GM21515 (cell line): ENCODE measurements at regions not wholly inside any gene's neighbourhood (a gene's known extent, or its start where the extent isn't known, plus 50 kb on each side); places are given as distances from the start of the nearest gene placed in this dataset.
"Not testable (repeated sequence)": the region's sequence is repeated elsewhere in the genome, so short reads cannot be mapped to it uniquely, and the experiment has no call there.

ENCODE experiments used
- ATAC-seq: cut with Tn5 transposase; IDR thresholded peaks from one replicate; pipeline ENCODE4 v1.9.1; 2021; ENCODE audit not compliant: unreplicated experiment

DNA sequence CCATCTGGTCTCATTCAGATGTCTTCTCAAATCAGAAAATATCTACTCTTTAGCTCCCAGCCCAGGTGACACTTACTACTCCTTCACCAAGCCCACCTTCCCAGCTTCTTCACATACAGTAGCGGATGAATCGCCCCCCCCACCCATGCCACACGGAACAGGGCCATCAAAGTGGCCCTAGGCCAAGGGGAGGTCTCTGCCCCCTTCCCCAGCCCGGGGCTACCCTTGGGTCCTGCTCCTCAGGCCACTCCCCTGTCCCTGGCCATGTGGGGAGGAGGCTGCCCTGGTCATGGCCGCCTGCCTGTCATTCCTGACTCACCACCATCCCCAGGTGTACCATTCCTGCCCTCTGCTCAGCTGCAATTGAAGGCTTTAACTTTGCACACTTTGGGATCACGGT is 142.8 kb downstream of the NECTIN1 start:
- ATAC-seq = no peak

DNA sequence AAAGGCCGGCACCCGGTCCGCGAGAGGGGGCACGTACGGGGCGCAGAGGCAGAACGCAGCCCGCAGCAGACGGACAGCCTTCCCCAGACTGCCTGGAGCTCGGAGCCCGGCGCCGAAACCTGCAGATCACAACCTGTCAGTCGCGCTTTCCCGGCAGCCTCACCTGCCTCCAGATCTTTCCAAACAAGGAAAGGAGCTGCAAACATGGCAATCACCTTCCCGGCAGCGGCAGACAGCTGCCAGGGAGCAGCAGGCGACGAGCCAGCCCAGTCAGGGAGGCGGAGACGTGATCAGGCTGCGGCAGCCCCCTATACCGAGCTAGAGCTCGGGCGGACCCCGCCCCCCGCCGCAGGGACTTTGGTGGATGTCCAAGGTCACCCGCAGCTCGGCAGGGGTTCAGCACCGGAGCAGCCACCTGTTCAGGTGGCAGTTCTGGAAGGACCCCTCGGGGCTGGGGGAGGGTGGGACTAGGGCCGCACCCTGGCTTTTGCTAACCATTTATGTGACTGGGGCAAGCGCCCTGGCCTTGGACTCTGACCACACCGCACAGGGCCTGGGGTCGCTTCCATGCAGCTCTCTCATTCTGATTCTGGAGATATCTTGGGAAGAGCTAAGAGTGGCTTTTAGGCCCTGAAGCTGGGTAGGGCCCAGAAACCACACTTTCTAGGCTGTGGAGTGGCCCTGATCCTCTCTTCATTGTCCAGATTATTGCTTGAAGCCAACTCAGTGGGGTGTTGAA is 143.8 kb downstream of the NECTIN1 start:
- ATAC-seq = no peak

DNA sequence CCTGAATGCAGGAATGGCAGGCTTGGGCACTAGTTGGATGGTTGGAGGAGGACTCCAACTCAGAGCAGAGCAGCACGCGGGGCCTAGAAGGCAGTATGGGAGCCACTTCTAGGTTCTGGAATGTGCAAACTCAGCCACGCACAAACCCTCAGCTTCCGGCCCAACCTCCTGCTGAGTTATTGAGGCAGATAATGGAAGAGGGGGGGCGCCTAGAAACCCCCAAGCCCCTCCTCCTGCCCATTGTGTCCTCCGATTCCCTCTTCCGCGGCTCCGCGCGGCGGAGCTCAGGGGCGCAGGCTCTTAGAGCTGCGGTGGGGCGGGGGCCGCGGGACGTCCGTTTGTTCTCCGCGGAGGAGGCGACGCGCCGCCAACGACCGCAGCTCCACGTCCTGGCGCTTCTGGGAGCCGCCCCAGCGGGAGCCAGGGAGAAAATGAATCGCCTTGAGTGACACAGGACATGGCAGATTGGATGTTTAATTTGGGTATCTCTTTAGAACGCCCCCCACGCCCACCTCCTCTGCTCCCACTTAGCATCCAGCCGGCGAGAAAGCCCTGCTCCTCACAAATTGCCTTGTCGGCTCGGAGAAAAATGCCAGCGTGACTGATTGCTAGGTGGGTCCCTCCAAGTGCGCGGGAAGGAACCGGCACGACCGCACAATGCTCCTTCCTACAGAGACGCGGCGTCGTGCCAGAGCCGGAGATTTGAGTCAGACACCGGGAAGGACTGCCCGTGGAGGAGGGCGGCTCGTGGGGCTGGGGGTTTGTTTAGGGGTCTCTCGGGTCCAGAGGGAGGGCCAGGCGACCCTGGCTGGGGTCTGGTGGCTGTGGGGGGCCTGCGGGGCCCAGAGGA is 144.6 kb downstream of the NECTIN1 start:
- no peak for ATAC-seq

DNA sequence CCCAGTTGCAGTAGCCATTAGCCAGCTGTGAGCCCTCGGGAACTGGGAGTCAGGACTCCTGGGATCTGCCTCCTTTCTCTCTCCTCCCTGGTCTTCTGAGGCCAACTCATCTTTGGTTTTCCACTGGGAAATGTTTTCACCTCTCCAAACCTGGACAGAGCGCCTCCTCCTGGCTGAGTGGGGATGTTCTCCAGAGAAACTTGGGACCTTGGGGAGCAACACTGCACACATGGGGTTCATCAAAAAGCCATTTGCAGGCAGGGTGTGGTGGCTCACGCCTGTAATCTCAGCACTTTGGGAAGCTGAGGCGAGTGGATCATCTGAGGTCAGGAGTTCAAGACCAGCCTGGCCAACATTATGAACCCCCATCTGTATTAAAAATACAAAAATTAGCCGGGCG is 145.4 kb downstream of the NECTIN1 start:
- no peak for ATAC-seq

DNA sequence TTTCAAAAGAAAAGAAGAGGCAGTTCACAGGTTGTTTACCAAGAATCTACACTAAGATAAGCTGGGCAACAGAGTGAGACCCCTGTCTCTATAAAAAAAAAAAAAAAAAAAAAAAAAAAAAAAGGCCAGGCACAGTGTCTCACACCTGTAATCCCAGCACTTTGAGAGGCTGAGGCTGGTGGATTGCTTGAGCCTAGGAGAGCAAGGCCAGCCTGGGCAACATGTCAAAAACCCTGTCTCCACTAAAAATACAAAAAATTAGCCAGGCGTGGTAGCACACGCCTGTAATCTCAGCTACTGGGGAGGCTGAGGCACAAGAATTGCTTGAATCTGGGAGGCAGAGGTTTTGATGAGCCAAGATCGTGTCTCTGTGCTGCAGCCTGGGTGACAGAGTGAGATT is 147.6 kb downstream of the NECTIN1 start:
- ATAC-seq = not testable (repeated sequence)

DNA sequence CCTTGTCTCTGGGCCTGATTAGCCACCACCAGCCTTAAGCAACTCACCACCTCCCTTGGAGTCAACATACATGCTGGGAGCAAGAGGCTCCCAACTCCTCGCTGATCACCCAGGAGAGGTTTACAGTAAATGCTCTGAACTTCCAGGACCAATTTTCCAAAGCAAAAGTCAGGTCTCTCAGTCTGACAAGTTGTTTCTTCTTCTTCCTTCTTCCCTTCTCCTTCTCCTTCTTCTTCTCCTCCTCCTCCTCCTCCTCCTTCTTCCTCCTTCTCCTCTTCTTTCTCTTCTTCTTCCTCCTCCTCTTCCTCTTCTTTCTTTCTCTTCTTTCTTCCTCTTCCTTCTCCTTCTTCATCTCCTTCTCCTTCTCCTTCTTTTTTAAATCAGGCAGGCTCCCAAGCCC is 148.2 kb downstream of the NECTIN1 start:
- no peak for ATAC-seq

DNA sequence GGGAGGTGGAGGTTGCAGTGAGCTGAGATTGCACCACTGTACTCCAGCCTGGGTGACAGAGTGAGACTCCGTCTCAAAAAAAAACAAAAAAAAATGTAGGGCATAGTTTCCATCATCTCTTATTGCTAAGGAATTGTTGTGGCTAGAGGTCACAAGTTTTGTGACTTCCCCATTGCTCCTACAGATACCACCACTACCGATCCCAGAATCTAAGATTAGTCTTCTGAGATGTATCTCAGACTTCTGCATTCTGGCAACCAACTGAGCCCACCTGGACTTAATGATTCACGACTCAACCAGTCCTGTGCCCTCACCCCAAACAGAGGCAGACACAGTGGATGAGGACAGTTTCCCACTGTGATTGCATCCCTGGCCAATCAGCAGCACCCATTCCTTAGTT is 148.9 kb downstream of the NECTIN1 start:
- ATAC-seq = no peak

DNA sequence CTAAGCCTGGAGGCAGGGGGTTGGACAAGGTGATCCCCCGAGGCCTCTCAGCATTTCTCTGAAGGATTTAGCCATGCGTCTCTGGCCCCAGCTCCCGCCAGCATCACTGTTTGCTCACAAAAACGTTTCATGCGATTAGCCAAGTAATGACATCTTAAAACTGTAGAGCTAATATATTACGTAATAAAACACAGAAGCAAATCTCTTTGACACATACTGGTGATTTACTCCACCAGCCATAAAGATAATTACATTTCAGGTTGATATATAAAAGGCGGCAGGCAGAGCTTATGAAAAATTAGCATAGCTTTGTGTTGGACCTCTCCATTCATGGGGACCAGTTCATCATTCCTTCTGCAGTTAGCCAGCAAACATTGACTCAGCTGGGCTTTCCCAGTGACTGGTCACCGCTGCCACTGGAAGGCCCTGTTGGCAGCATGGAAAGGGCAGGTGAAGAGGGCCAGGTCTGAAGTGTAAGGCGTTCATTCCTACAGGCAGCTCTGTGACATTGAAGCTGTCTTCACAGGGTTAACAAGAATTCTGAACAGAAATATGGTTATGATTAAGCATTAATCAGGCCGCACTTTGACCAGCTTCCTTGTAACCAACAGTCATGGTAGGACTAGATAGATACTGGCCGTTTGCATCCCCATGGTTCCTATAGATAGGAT is 150.3 kb downstream of the NECTIN1 start:
- ATAC-seq = no peak

DNA sequence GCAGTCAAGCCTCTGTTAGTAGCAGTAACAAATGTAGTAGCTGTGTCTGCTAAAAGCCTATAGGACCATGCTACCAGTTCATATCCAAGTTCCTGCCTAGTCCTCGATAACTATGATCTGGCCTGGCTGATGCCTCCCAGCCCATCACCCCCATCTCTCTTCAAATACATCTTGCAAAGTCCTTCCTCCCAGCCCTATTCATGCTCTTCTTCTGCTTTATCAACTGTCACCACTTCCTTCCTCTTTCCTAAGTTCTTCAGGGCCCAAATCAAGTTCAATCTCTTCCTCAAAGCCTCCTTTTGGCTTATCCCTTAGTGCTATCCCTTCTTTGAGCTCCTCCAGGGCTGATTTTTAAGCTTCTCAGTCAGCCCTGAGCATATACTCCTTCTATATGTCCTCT is 150.9 kb upstream of the THY1 start:
- no peak for ATAC-seq

DNA sequence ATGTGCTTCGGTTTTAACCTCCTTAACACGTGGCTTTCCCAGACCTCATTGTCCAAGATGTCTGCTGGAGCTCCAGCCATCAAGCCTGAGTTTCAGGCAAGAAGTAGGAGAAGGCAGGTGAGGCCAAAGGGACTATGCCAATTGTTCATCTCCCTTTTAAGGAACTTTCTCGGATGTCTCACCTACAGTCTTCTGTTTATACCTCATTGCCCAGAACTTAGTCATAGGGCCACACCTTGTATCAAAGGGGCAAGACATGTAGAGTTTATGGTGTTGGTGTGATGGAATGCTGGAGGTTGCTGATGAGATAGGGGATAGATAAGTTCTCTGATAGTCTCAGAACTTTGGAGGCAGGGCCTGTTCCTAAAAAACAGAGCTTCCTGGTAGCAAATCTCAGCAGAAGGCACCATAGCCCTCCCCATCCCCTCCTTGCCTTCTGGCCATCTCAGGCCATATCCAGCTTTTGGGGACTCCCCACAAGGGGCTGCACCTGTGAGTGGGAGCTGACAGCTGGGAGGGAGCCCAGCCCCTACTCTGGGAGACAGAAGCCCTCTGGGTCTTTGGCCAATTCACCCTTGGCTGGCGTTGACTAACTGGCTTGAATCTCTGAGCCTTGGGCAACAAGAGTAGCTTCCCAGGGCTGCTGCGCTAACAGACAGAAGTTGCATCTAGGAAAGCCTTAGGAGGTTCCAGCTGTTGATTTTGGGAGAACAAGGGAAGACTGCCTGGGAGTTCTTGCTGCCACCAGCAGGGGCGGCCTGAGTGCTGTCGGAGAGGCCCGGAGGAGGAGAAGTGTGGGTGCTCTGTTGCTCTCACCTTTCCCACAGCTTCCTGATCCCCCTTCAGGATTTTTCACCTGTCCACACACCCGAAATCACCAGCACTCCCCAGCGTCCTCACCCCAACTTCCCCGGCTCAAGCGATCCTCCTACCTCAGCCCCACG is 149.8 kb upstream of the THY1 start:
- ATAC-seq = no peak

DNA sequence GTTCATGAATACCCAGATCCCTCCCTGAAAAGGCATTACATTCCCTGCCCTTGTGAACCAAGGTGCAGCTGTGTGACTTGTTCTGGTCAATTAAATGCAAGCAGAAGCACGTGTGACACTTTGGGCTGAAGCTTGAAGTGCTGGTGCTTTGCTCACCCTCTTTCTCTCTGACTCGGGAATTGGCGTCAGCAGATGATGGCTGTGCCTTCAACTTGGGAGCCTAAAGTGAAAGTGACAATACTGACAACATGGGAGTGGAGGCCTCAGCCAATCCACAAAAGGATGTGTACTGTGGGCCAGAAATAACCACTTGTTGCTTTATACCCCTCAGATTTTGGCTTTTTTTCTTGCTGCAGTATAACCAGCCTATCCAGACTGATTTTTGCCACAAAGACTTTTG is 148.3 kb upstream of the THY1 start:
- no peak for ATAC-seq

DNA sequence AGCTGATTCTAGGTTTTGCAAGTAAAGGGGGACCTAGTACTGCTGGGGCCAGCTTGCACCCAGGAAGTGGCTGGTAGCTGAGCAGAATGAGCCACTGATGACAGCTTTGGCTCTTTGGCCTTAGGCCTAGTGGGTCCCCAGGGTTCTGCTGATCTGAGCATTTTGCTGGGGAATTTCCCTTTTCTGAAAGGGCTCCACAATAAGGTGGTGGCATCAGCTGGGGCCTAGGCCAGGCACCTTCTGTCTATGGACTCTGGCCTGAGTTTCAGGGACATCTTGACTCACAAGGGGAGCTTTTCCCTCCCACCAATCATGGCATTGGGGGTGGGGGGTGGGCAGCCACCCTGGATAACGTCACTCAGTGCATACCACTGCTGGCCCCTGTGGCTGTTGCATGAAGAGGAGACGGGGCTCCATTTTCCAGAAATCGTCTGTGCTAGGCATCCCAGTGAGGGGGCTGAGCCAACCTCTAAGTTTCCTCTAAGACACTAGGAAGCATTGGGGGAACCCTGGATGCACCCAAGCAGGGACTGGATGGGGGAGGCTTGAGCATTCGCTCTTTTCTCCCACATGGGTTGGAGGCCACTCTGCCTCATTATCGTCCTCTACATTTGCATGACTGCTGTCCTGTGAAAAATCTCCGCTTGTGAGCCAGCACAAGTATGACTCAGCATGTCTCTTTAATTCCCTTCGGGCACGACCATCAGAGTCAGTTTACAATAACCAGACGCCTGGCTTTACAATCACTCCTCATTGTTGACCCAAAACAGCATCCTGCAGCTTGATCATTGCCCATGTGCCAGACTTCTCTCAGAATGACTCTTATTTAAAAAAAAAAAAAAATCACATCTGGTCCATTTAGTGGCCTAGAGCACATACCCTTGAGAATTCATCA is 145.0 kb upstream of the THY1 start:
- no peak for ATAC-seq

DNA sequence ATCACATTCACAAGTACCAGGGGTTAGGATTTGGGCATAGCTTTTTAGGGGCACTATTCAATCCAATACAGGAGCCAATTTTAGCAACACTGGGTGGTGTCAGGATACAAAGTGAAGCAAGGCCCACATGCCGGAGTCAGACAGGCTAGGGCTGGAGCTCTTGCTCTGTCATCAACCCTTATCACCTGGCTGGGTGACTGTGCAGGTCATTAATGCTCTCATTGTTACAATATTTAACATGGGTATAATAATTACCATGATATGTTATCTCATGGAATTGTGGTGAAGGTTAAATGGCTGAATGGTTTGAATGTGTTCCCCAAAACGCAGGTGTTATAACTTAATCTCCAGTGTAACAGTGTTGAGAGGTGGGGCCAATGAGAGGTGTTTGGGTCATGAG is 143.3 kb upstream of the THY1 start:
- ATAC-seq = no peak

DNA sequence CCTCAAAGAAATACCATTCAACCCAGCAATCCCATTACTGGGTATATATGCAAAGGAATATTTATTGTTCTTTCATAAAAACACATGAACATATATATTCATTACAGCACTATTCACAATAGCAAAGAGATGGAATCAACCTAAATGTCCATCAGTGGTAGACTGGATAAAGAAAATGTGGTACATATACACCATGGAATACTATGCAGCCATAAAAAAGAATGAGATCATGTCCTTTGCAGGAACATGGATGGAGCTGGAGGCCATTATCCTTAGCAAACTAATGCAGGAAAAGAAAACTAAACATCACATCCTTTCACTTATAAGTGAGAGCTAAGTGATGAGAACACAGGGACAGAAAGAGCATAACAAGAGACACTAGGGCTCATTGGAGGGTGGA is 142.7 kb upstream of the THY1 start:
- not testable (repeated sequence) for ATAC-seq

DNA sequence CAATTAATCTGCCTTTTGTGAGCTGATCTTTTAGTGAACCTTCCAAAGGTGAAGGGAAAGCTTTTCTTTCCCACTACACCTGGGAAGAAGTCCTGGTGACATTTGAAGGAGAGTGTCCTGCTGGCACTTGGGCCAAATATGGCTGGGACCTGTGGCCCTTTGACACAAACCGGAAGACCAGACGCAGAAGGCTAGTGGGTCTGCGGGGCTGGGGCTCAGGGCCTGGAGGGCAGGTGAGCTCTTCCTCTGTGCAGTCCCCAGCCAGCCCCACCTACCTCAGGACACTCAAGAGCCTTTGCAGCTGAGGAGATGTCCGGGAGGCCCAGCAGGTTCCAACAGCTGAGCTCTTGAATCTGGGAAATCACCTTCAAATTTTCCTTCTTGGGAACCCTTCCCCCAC is 138.0 kb upstream of the THY1 start:
- no peak for ATAC-seq

DNA sequence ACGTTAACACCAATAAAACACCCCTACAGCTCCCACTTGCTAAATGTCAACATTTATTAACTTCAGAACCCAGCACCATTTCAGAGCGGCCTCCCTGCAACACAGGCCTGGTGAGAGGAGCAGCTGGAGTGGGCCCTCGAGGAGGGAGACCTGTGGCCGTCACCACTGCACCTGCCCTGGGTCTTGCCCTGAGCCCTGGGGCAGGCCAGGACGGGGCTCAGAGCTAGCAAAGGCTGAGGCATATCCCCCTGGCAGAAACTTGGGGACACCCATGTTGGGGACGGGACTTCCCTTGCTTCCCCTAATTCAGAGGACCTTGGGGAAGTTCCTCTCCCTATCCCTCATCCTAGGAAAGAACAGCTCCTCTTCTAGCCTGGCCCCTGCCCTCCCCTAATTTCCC is 137.3 kb upstream of the THY1 start:
- no peak for ATAC-seq

DNA sequence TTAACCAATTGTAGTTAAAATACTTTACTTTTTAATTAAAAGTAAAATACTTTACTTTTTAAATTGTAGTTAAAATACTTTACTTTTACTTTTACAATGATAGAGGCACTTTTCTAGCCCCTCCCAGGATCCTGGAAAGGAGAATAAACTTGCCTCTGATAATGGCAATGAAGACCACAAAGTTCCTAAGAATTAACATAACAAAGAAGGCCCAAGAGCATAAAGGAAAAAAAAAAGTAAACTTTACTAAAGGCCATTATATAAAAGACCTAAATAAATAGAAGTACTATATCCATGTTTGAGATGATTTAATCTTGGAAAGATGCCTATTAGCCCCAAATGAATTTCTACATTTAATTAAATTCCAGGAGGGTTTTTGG is 129.1 kb upstream of the THY1 start:
- no peak for ATAC-seq

DNA sequence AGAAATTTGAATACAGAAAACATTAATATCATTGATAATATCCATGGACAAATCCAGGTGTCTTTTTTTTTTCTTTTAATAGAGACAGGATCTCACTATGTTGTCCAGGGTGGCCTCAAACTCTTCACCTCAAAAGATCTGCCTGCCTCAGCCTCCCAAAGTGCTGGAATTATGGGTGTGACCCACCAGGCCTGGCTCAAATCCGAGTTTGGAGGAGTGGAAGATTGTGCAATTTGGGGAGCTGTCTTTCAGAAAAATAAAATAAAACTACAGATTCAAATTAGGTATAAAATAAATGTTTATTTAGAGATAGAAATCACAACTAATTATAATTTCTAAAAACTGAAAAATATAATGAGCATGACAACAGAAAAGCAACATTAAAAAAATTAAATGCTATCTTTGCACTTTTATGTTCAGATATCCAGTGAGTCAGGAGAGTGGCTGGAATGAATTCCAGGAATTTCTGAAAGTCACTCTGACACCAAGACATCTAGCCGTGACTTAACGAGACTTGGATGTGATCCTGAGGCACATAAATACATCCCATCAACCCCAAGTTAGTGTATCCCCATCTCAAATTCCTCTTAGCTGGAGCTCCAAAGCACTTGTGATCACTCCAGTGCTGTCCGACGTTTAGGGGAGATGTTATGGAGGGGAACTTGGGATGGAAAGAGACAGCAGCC is 128.6 kb upstream of the THY1 start:
- no peak for ATAC-seq

DNA sequence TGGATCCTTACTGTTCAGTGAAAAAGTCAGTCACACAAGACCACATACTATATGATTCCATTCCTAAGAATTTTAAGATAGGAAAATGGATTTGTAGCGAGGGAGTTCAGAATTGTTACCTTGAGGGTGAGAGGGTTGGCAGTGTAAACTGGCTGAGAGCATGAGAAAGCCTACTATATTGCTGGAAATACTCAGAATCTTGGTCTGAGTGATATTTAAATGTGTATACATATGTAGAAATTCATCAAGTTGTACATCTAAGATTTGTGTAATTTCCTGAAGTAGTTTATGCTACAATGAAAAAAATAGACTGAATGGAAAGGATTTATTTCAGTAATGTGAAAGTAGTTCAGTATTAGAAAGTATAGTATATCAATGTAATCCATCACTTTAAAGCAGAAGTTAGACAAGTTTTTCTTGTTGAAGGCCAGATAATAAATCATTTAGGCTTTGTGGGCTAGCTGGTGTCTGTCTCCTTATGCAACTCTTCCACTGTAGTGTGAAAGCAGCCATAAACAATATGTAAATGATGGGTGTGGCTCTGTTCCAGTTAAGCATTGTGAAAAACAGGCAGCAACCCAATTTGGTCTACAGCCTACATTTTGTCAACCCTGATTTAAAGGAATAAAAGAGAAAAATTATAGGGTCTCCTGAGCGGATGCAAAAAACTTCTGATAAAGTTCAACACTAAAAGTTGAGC is 127.2 kb upstream of the THY1 start:
- no peak for ATAC-seq
